BLaER1 (cell line): ENCODE measurements at regions not wholly inside any gene's neighbourhood (a gene's known extent, or its start where the extent isn't known, plus 50 kb on each side); places are given as distances from the start of the nearest gene placed in this dataset.
A peak's percentile ranks its signal among the peaks of the same experiment; 100 is the strongest.

ENCODE experiments used
- H3K27ac ChIP-seq: shearing (Covaris generic); formaldehyde crosslinking; 2 replicates; pipeline ENCODE4 v1.8.1; 2022
- H3K27me3 ChIP-seq: shearing (Covaris generic); formaldehyde crosslinking; 2 replicates; pipeline ENCODE4 v1.8.1; 2022
- H3K36me3 ChIP-seq: shearing (Covaris generic); formaldehyde crosslinking; 2 replicates; pipeline ENCODE4 v1.8.1; 2022
- H3K4me1 ChIP-seq: shearing (Covaris generic); formaldehyde crosslinking; 2 replicates; pipeline ENCODE4 v1.8.1; 2022
- H3K4me2 ChIP-seq: shearing (Covaris generic); formaldehyde crosslinking; 2 replicates; pipeline ENCODE4 v1.8.1; 2022
- H3K4me3 ChIP-seq: shearing (Covaris generic); formaldehyde crosslinking; 2 replicates; pipeline ENCODE4 v1.8.1; 2022
- H3K9ac ChIP-seq: shearing (Covaris generic); formaldehyde crosslinking; 2 replicates; pipeline ENCODE4 v1.8.1; 2022
- H3K9me3 ChIP-seq: shearing (Covaris generic); formaldehyde crosslinking; 2 replicates; pipeline ENCODE4 v1.8.1; 2022
- H4K20me1 ChIP-seq: shearing (Covaris generic); formaldehyde crosslinking; 2 replicates; pipeline ENCODE4 v1.8.1; 2022
- Cebpa-rat ChIP-seq: shearing (Covaris generic); IDR thresholded peaks from 2 replicates; pipeline ENCODE4 v1.8.1; 2022

GRCh38 chr6:68575765-68576439 is 59.2 kb upstream of the ADGRB3 start:
- no peak overlapping the region for H3K9ac ChIP-seq
- H3K36me3 ChIP-seq: no peaks in the 10 kb centered on the region
- no peaks in the 10 kb centered on the region for H4K20me1 ChIP-seq
- H3K27me3 ChIP-seq: no peaks in the 10 kb centered on the region
- H3K4me2 ChIP-seq: peak overlapping the region; percentile 63
- H3K4me1 ChIP-seq: peaks cover 9% of the 10 kb centered on the region; the same call in 1 of the 2 replicates
- no peak for TF ChIP-seq Cebpa-rat
- H3K4me3 ChIP-seq: no peak overlapping the region
- H3K9me3 ChIP-seq: no peaks in the 10 kb centered on the region
- no peak overlapping the region for H3K27ac ChIP-seq

- TF ChIP-seq Cebpa-rat: no peak
- no peaks in the 10 kb centered on the region for H4K20me1 ChIP-seq
- no peaks in the 10 kb centered on the region for H3K27me3 ChIP-seq
- peaks cover 9% of the 10 kb centered on the region; the same call in 1 of the 2 replicates for H3K4me1 ChIP-seq
- no peak overlapping the region for H3K4me3 ChIP-seq
- H3K27ac ChIP-seq: no peak overlapping the region
- H3K36me3 ChIP-seq: no peaks in the 10 kb centered on the region
- no peak overlapping the region for H3K4me2 ChIP-seq
- H3K9ac ChIP-seq: no peak overlapping the region
- no peaks in the 10 kb centered on the region for H3K9me3 ChIP-seq
Observed at GRCh38 chr6:68572975-68573374, 62.1 kb upstream of the ADGRB3 start.

GRCh38 chr6:68572525-68572924 is 62.6 kb upstream of the ADGRB3 start:
- Histone ChIP-seq H3K4me2 (no peak overlapping the region), H3K27me3 (no peaks in the 10 kb centered on the region), H4K20me1 (no peaks in the 10 kb centered on the region), H3K4me3 (no peak overlapping the region), H3K4me1 (peaks cover 9% of the 10 kb centered on the region; the same call in 1 of the 2 replicates), H3K9me3 (no peaks in the 10 kb centered on the region), H3K9ac (no peak overlapping the region), H3K36me3 (no peaks in the 10 kb centered on the region), H3K27ac (no peak overlapping the region)
- TF ChIP-seq Cebpa-rat: no peak

- peaks cover 9% of the 10 kb centered on the region; the same call in 1 of the 2 replicates for H3K4me1 ChIP-seq
- H3K9ac ChIP-seq: no peak overlapping the region
- no peak overlapping the region for H3K4me3 ChIP-seq
- no peaks in the 10 kb centered on the region for H3K36me3 ChIP-seq
- H4K20me1 ChIP-seq: no peaks in the 10 kb centered on the region
- TF ChIP-seq Cebpa-rat: no peak
- H3K9me3 ChIP-seq: no peaks in the 10 kb centered on the region
- H3K4me2 ChIP-seq: no peak overlapping the region
- 0 out of 2 replicates have a peak overlapping the region, but pooled peaks have one; percentile 4 for H3K27ac ChIP-seq
- no peaks in the 10 kb centered on the region for H3K27me3 ChIP-seq
Observed at GRCh38 chr6:68559716-68560115, 75.4 kb upstream of the ADGRB3 start.

- Histone ChIP-seq H3K9ac (no peak overlapping the region), H3K27ac (0 out of 2 replicates have a peak overlapping the region, but pooled peaks have one; percentile 4)
Observed at GRCh38 chr6:68559070-68559469, 76.0 kb upstream of the ADGRB3 start.

GRCh38 chr6:68546620-68547019 is 88.5 kb upstream of the ADGRB3 start:
- Histone ChIP-seq H3K36me3 (no peaks in the 10 kb centered on the region), H3K9ac (no peak overlapping the region), H4K20me1 (no peaks in the 10 kb centered on the region), H3K4me3 (no peak overlapping the region), H3K27me3 (no peaks in the 10 kb centered on the region), H3K9me3 (peaks cover 14% of the 10 kb centered on the region), H3K4me2 (no peak overlapping the region), H3K4me1 (no peaks in the 10 kb centered on the region), H3K27ac (no peak overlapping the region)
- no peak for TF ChIP-seq Cebpa-rat

More at GRCh38 chr6:68559070-68559469, 76.0 kb upstream of the ADGRB3 start:
- Histone ChIP-seq H3K4me2 (no peak overlapping the region), H3K27me3 (no peaks in the 10 kb centered on the region), H3K4me3 (no peak overlapping the region), H3K9me3 (no peaks in the 10 kb centered on the region), H3K36me3 (no peaks in the 10 kb centered on the region), H3K4me1 (peaks cover 9% of the 10 kb centered on the region; the same call in 1 of the 2 replicates), H4K20me1 (no peaks in the 10 kb centered on the region)
- TF ChIP-seq Cebpa-rat: no peak; the same call in 1 of the 2 replicates

GRCh38 chr6:68544450-68544849 is 90.6 kb upstream of the ADGRB3 start:
- no peak for TF ChIP-seq Cebpa-rat
- Histone ChIP-seq H3K36me3 (no peaks in the 10 kb centered on the region), H3K27ac (no peak overlapping the region), H3K4me1 (no peaks in the 10 kb centered on the region), H4K20me1 (no peaks in the 10 kb centered on the region), H3K27me3 (no peaks in the 10 kb centered on the region), H3K9me3 (peaks cover 14% of the 10 kb centered on the region), H3K4me3 (no peak overlapping the region), H3K4me2 (no peak overlapping the region), H3K9ac (no peak overlapping the region)

- Histone ChIP-seq H3K9ac (no peak overlapping the region), H4K20me1 (no peaks in the 10 kb centered on the region), H3K27me3 (no peaks in the 10 kb centered on the region), H3K4me1 (no peaks in the 10 kb centered on the region), H3K4me3 (no peak overlapping the region), H3K36me3 (no peaks in the 10 kb centered on the region), H3K9me3 (no peaks in the 10 kb centered on the region), H3K4me2 (no peak overlapping the region), H3K27ac (no peak overlapping the region)
- TF ChIP-seq Cebpa-rat: no peak
Observed at GRCh38 chr6:68533339-68533795, 101.7 kb upstream of the ADGRB3 start.

- Histone ChIP-seq H3K4me1 (no peaks in the 10 kb centered on the region), H3K9me3 (no peaks in the 10 kb centered on the region), H3K4me3 (no peak overlapping the region), H4K20me1 (no peaks in the 10 kb centered on the region), H3K27me3 (no peaks in the 10 kb centered on the region), H3K27ac (no peak overlapping the region), H3K9ac (no peak overlapping the region), H3K36me3 (no peaks in the 10 kb centered on the region), H3K4me2 (no peak overlapping the region)
- TF ChIP-seq Cebpa-rat: no peak
Observed at GRCh38 chr6:68527691-68528090, 107.4 kb upstream of the ADGRB3 start.

- Histone ChIP-seq H3K4me2 (no peak overlapping the region), H3K9ac (no peak overlapping the region), H3K27me3 (no peaks in the 10 kb centered on the region), H3K4me3 (no peak overlapping the region), H3K9me3 (no peaks in the 10 kb centered on the region), H3K4me1 (no peaks in the 10 kb centered on the region), H3K27ac (no peak overlapping the region), H4K20me1 (no peaks in the 10 kb centered on the region), H3K36me3 (no peaks in the 10 kb centered on the region)
- no peak for TF ChIP-seq Cebpa-rat
Observed at GRCh38 chr6:68506911-68507310, 128.2 kb upstream of the ADGRB3 start.

GRCh38 chr6:68502946-68503345 is 132.1 kb upstream of the ADGRB3 start:
- no peak overlapping the region for H3K4me2 ChIP-seq
- TF ChIP-seq Cebpa-rat: no peak
- H3K4me1 ChIP-seq: no peaks in the 10 kb centered on the region
- no peak overlapping the region for H3K27ac ChIP-seq
- H3K27me3 ChIP-seq: no peaks in the 10 kb centered on the region
- H3K9ac ChIP-seq: no peak overlapping the region
- H3K4me3 ChIP-seq: no peak overlapping the region
- no peaks in the 10 kb centered on the region for H3K36me3 ChIP-seq
- H4K20me1 ChIP-seq: no peaks in the 10 kb centered on the region
- no peaks in the 10 kb centered on the region for H3K9me3 ChIP-seq
